ENCODE measurements at regions not wholly inside any gene's neighbourhood (a gene's known extent, or its start where the extent isn't known, plus 50 kb on each side); places are given as distances from the start of the nearest gene placed in this dataset.

DNA sequence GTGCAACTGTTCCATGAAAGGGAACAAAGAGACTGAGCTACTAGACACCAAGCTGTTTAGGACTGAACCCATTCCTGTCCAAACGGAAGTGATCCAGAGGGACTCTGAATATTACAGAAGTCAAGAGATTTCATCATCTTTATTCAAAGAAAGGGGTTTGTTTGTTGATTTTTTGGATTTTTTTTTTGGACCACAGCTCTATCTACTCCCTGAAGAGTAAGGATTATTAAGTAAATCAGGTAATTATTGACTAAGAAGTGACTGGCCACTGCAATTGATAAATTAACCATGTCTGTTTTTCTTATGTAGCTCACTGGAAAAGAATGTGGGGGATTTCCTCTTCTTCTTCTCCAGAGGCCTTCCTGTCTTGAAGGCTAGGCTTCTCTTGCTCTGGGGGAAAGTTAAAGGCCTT, 146.6 kb upstream of the TPM1 start:
- peaks cover 16 to 20% of the 10 kb centered on the region in 2 donors for H3K4me1 ChIP-seq (ENCODE audit: control insufficient read depth in 1 of 2, insufficient read depth in 2 of 2, low read length in 2 of 2)
- no peak overlapping the region for H3K9ac ChIP-seq (ENCODE audit: low read depth in 1 of 2, low read length in 2 of 2)
- no peaks in the 10 kb centered on the region for H3K9me3 ChIP-seq (ENCODE audit: control insufficient read depth in 1 of 2, low read length in 2 of 2)

DNA sequence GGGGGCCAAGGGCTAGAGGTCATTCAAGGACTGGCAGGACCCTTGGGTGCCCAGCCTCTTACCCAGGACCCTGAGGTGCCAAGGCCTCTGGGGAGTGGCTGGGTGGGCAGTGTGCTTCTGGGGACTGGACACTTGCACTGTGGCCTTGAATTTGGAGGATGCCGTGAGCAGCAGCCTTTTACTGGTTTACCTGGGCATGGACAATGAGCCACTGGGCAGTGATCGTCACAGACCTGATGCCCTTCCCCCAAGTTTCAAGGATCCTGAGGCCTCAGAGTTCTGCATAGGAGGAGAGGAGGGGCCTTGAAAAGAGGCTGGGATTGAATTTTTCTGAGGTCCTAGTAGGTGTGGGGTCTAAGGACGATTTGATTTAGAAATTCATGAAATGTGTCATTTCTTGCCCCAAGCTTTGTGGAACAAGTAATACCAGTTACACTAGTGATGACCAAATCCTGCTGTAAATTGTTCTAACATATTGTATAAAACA, 146.1 kb upstream of the TPM1 start:
- Histone ChIP-seq H3K4me1 (ENCODE audit: control insufficient read depth in 1 of 2, insufficient read depth in 2 of 2, low read length in 2 of 2) (peaks cover 16 to 20% of the 10 kb centered on the region in 2 donors), H3K27ac (ENCODE audit: low read depth, low read length) (peak overlapping the region; percentile 7), H3K27me3 (ENCODE audit: control insufficient read depth in 1 of 2, insufficient read depth in 2 of 2, low read length in 2 of 2) (no peaks in the 10 kb centered on the region), H3K36me3 (ENCODE audit: control insufficient read depth in 1 of 2, insufficient read depth in 2 of 2, low read length in 2 of 2) (no peaks in the 10 kb centered on the region), H3K4me3 (ENCODE audit: low read depth in 1 of 2, low read length in 2 of 2) (no peak overlapping the region), H3K9me3 (ENCODE audit: control insufficient read depth in 1 of 2, low read length in 2 of 2) (no peaks in the 10 kb centered on the region), H3K9ac (ENCODE audit: low read depth in 1 of 2, low read length in 2 of 2) (no peak overlapping the region)

More for the DNA sequence above, 146.6 kb upstream of the TPM1 start:
- Histone ChIP-seq H3K27me3 (ENCODE audit: control insufficient read depth in 1 of 2, insufficient read depth in 2 of 2, low read length in 2 of 2) (no peaks in the 10 kb centered on the region), H3K27ac (ENCODE audit: low read depth, low read length) (no peak overlapping the region), H3K36me3 (ENCODE audit: control insufficient read depth in 1 of 2, insufficient read depth in 2 of 2, low read length in 2 of 2) (no peaks in the 10 kb centered on the region), H3K4me3 (ENCODE audit: low read depth in 1 of 2, low read length in 2 of 2) (no peak overlapping the region)

DNA sequence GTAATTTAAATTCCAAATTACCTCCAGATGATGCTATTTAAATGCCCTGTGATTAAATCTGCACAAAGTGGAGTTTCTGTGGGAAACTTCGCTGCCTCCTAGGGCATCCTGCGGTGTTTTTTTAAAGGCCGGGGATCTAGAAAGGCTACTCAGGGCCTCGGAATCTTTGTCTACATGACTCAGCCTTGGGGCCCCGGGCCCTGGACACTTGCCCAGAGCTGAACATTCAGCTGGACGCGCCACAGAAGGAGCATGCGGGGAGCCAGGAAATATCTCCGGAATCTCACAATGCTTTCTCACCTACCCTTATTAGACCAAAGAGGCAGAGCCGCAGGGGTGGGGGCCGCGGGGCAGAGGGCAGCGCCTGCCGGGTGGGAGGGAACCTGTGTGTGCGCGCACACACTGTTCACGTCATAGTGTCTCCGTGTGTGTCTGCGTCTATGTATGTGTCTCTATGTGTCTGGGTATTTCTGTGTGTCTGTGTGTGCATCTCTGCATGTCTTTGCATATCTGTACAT, 145.5 kb upstream of the TPM1 start:
- H3K27ac ChIP-seq (ENCODE audit: low read depth, low read length): peak overlapping the region; percentile 28
- H3K9me3 ChIP-seq (ENCODE audit: control insufficient read depth in 1 of 2, low read length in 2 of 2): no peaks in the 10 kb centered on the region
- H3K4me3 ChIP-seq (ENCODE audit: low read depth in 1 of 2, low read length in 2 of 2): peak overlapping the region in 1 of 2 donors; percentile 48
- H3K9ac ChIP-seq (ENCODE audit: low read depth in 1 of 2, low read length in 2 of 2): no peak overlapping the region
- no peaks in the 10 kb centered on the region for H3K27me3 ChIP-seq (ENCODE audit: control insufficient read depth in 1 of 2, insufficient read depth in 2 of 2, low read length in 2 of 2)
- H3K4me1 ChIP-seq (ENCODE audit: control insufficient read depth in 1 of 2, insufficient read depth in 2 of 2, low read length in 2 of 2): peaks cover 16 to 20% of the 10 kb centered on the region in 2 donors
- no peaks in the 10 kb centered on the region for H3K36me3 ChIP-seq (ENCODE audit: control insufficient read depth in 1 of 2, insufficient read depth in 2 of 2, low read length in 2 of 2)

DNA sequence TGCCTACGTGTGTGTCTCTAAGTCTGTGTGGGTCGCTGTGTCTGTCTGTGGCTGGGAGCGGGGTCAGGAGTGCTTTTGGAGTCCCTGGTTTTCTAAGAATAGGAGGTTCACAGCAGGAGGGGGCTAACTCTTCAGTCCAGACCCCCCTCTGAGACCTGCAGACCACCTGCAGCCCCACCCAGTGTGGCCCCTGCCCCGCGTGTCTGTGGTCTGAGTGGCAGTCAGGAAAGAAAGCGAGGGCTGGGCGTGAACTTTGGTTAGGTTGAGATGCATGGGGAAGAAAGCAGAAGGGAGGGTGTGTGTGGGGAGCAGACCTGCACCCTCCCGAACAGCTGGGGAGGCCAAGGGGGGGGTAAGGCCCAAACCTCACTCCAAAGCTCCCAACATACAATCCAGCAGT, 144.9 kb upstream of the TPM1 start:
- H3K27me3 ChIP-seq (ENCODE audit: control insufficient read depth in 1 of 2, insufficient read depth in 2 of 2, low read length in 2 of 2): no peaks in the 10 kb centered on the region
- H3K4me3 ChIP-seq (ENCODE audit: low read depth in 1 of 2, low read length in 2 of 2): peak overlapping the region in 1 of 2 donors; percentile 48
- no peaks in the 10 kb centered on the region for H3K9me3 ChIP-seq (ENCODE audit: control insufficient read depth in 1 of 2, low read length in 2 of 2)
- H3K9ac ChIP-seq (ENCODE audit: low read depth in 1 of 2, low read length in 2 of 2): no peak overlapping the region
- H3K36me3 ChIP-seq (ENCODE audit: control insufficient read depth in 1 of 2, insufficient read depth in 2 of 2, low read length in 2 of 2): no peaks in the 10 kb centered on the region
- no peak overlapping the region for H3K27ac ChIP-seq (ENCODE audit: low read depth, low read length)
- H3K4me1 ChIP-seq (ENCODE audit: control insufficient read depth in 1 of 2, insufficient read depth in 2 of 2, low read length in 2 of 2): peaks cover 16 to 20% of the 10 kb centered on the region in 2 donors

DNA sequence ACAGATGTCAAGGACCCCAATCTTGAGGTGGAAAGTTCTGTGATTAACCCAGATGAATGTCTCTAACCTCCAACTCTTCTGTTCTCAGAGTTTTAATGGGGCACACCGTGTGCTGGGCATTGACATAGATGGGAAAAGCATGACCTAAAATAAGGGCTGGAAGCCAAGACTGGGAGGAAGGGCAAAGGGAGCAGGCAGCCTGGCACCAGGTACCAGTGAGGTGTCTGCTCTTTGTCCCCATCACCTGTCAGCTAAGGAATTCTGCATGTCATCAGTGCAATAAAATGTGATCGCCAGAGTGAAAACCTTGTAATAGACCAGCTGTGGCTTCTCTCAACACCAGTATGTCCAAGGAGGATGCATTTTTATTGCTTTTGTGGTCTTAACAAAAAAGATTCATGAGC, 143.5 kb upstream of the TPM1 start:
- Histone ChIP-seq H3K27me3 (ENCODE audit: control insufficient read depth in 1 of 2, insufficient read depth in 2 of 2, low read length in 2 of 2) (no peaks in the 10 kb centered on the region), H3K9ac (ENCODE audit: low read depth in 1 of 2, low read length in 2 of 2) (no peak overlapping the region), H3K4me1 (ENCODE audit: control insufficient read depth in 1 of 2, insufficient read depth in 2 of 2, low read length in 2 of 2) (peaks cover 16 to 20% of the 10 kb centered on the region in 2 donors), H3K9me3 (ENCODE audit: control insufficient read depth in 1 of 2, low read length in 2 of 2) (no peaks in the 10 kb centered on the region), H3K36me3 (ENCODE audit: control insufficient read depth in 1 of 2, insufficient read depth in 2 of 2, low read length in 2 of 2) (no peaks in the 10 kb centered on the region), H3K4me3 (ENCODE audit: low read depth in 1 of 2, low read length in 2 of 2) (no peak overlapping the region), H3K27ac (ENCODE audit: low read depth, low read length) (no peak overlapping the region)

DNA sequence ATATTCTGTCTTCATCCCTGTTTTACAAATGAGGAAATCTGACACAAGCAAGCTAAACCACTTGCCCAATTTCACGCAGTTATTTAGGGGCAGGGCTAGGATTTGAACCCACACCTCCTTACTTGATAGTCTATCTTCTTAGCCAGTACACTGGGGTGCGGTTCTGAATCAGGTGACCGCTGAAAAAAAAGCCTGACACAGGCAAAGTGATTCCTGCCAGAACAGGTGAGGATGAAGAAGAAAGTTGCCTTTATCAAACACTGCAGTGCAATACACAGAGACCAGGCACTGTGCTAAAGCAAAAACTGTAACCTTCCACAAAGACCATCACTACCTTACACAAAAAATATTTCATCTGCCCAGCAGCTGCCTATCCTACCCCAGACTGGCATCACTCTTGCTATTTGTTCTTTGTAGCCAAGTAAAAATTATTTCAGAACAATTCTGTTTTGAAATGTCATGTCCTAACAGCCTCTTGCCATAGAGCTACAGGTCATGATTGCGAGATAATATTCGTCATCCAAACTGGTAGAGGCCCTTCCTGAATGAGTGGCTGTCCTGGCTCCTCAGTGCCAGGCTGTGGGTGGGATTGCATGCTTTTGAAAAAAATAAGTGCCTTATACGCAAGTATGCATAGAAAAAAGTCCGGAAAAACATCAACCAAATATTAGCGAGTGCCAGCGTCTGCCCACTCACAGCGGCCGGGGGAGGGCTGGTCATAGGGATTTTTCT, 142.3 kb upstream of the TPM1 start:
- Histone ChIP-seq H3K27ac (ENCODE audit: low read depth, low read length) (no peak overlapping the region), H3K9me3 (ENCODE audit: control insufficient read depth in 1 of 2, low read length in 2 of 2) (no peaks in the 10 kb centered on the region), H3K4me3 (ENCODE audit: low read depth in 1 of 2, low read length in 2 of 2) (no peak overlapping the region), H3K27me3 (ENCODE audit: control insufficient read depth in 1 of 2, insufficient read depth in 2 of 2, low read length in 2 of 2) (no peaks in the 10 kb centered on the region), H3K9ac (ENCODE audit: low read depth in 1 of 2, low read length in 2 of 2) (no peak overlapping the region), H3K36me3 (ENCODE audit: control insufficient read depth in 1 of 2, insufficient read depth in 2 of 2, low read length in 2 of 2) (no peaks in the 10 kb centered on the region), H3K4me1 (ENCODE audit: control insufficient read depth in 1 of 2, insufficient read depth in 2 of 2, low read length in 2 of 2) (peaks cover 16 to 20% of the 10 kb centered on the region in 2 donors)

DNA sequence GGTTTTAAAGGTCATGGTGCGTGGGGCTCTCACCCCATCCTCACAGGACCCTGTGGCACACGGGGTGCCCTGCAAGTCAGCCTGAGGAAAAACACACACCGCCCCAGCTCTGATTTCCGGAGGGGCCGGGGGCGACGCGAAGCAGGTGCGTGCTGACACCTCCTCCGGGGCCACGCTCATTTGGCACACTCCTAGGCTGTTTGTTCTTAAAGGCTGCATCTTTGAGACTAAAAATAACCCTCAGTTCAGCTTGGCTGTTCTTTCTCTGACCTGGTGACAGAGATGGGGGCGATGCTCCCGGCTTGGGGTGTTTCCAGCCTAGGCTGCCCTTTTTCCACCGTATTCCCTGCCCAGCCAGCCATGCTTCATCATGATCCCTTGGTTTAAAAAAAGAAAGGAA, 141.5 kb upstream of the TPM1 start:
- Histone ChIP-seq H3K27ac (ENCODE audit: low read depth, low read length) (no peak overlapping the region), H3K27me3 (ENCODE audit: control insufficient read depth in 1 of 2, insufficient read depth in 2 of 2, low read length in 2 of 2) (no peaks in the 10 kb centered on the region), H3K9ac (ENCODE audit: low read depth in 1 of 2, low read length in 2 of 2) (no peak overlapping the region), H3K4me3 (ENCODE audit: low read depth in 1 of 2, low read length in 2 of 2) (no peak overlapping the region), H3K4me1 (ENCODE audit: control insufficient read depth in 1 of 2, insufficient read depth in 2 of 2, low read length in 2 of 2) (peaks cover 15 to 20% of the 10 kb centered on the region in 2 donors), H3K36me3 (ENCODE audit: control insufficient read depth in 1 of 2, insufficient read depth in 2 of 2, low read length in 2 of 2) (no peaks in the 10 kb centered on the region), H3K9me3 (ENCODE audit: control insufficient read depth in 1 of 2, low read length in 2 of 2) (no peaks in the 10 kb centered on the region)

DNA sequence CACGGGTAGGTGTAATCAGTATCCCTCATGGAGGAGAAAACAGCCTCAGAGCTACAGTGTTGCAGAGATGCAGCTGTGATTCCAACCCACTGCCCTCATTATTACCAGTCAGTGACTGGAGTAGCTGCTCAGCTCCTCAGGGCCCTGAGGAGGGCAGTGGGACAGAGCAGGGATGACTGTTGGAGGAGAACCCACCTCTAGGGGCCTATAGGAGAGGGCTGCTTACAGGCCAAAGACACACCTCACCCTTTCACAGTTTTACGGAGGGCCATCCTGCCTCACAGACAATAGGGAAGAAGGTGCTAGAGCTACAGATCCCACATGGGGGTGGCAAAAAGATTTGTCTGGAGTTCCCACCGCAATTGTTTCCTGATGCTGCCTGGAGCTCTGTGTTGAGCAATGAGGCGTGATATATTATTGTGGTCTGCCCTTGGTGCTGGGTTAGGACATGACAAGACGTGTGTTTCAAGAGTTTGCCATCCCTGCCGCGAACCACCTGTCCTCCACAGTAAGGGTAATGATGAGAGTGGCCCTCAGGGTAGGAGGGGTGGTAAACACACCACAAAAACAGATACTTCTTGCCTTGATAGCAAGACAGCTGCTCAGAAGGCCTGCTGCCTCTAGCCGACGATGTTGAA, 140.5 kb upstream of the TPM1 start:
- no peaks in the 10 kb centered on the region for H3K27me3 ChIP-seq (ENCODE audit: control insufficient read depth in 1 of 2, insufficient read depth in 2 of 2, low read length in 2 of 2)
- peaks cover 6 to 12% of the 10 kb centered on the region in 2 donors for H3K4me1 ChIP-seq (ENCODE audit: control insufficient read depth in 1 of 2, insufficient read depth in 2 of 2, low read length in 2 of 2)
- no peak overlapping the region for H3K4me3 ChIP-seq (ENCODE audit: low read depth in 1 of 2, low read length in 2 of 2)
- no peaks in the 10 kb centered on the region for H3K9me3 ChIP-seq (ENCODE audit: control insufficient read depth in 1 of 2, low read length in 2 of 2)
- no peak overlapping the region for H3K9ac ChIP-seq (ENCODE audit: low read depth in 1 of 2, low read length in 2 of 2)
- H3K27ac ChIP-seq (ENCODE audit: low read depth, low read length): no peak overlapping the region
- H3K36me3 ChIP-seq (ENCODE audit: control insufficient read depth in 1 of 2, insufficient read depth in 2 of 2, low read length in 2 of 2): no peaks in the 10 kb centered on the region

DNA sequence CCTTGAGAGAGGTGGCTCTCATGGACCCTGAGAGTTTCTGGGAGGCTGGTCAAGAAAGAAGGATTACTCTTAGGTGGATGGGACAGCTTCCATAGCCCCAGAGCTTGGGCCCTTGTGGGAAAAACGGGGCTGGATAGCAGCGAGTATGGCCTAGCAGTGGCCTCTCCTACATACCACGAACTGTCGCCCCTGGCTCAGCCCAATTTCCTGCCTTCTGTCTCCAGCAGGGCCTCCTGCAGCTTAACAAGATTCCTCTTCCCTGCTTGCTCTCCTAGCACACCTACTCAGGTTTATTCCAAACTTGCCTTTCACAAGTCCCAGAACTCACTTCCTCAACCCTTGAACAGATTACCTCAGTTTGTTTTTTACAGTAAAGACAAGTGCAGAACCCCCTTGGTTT, 139.7 kb upstream of the TPM1 start:
- H3K27ac ChIP-seq (ENCODE audit: low read depth, low read length): no peak overlapping the region
- no peaks in the 10 kb centered on the region for H3K36me3 ChIP-seq (ENCODE audit: control insufficient read depth in 1 of 2, insufficient read depth in 2 of 2, low read length in 2 of 2)
- no peaks in the 10 kb centered on the region for H3K9me3 ChIP-seq (ENCODE audit: control insufficient read depth in 1 of 2, low read length in 2 of 2)
- peaks cover 0 to 4% of the 10 kb centered on the region in 2 donors for H3K4me1 ChIP-seq (ENCODE audit: control insufficient read depth in 1 of 2, insufficient read depth in 2 of 2, low read length in 2 of 2)
- no peak overlapping the region for H3K4me3 ChIP-seq (ENCODE audit: low read depth in 1 of 2, low read length in 2 of 2)
- H3K27me3 ChIP-seq (ENCODE audit: control insufficient read depth in 1 of 2, insufficient read depth in 2 of 2, low read length in 2 of 2): no peaks in the 10 kb centered on the region
- H3K9ac ChIP-seq (ENCODE audit: low read depth in 1 of 2, low read length in 2 of 2): no peak overlapping the region

DNA sequence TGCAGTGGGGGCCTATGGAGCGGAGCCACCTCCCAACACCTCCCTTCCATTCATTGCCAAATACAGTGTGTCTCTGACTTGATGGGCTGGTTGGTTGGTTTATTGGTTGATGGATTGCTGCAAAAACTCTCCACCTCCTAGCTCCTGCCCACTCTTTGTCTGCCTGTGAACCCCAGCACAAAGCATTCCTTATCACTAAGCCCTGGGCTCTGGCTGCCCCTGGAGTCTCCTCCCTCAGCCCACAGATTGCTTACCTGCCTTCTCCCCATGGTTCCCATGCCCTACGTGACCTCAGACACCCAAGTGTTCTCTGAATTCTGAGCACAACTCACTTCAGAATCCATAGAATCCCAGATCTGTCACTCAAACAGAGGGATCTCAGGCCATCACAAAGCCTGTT, 139.1 kb upstream of the TPM1 start:
- Histone ChIP-seq H3K4me1 (ENCODE audit: control insufficient read depth in 1 of 2, insufficient read depth in 2 of 2, low read length in 2 of 2) (peaks cover 0 to 3% of the 10 kb centered on the region in 2 donors), H3K4me3 (ENCODE audit: low read depth in 1 of 2, low read length in 2 of 2) (no peak overlapping the region), H3K27me3 (ENCODE audit: control insufficient read depth in 1 of 2, insufficient read depth in 2 of 2, low read length in 2 of 2) (no peaks in the 10 kb centered on the region), H3K9me3 (ENCODE audit: control insufficient read depth in 1 of 2, low read length in 2 of 2) (no peaks in the 10 kb centered on the region), H3K27ac (ENCODE audit: low read depth, low read length) (no peak overlapping the region), H3K9ac (ENCODE audit: low read depth in 1 of 2, low read length in 2 of 2) (no peak overlapping the region), H3K36me3 (ENCODE audit: control insufficient read depth in 1 of 2, insufficient read depth in 2 of 2, low read length in 2 of 2) (no peaks in the 10 kb centered on the region)
